ENCODE measurements at regions not wholly inside any gene's neighbourhood (a gene's known extent, or its start where the extent isn't known, plus 50 kb on each side); places are given as distances from the start of the nearest gene placed in this dataset.

GRCh38 chr4:106704253-106704870 is 331.8 kb downstream of the DKK2 start:
- FAIRE-seq (no peak), DNase-seq (no peak), ATAC-seq (no peak)
- intact Hi-C loops (cut with DNase I): no loop called here
- no peak overlapping the region for H3K4me3 ChIP-seq
- no peak overlapping the region for H3K27ac ChIP-seq
- 50 to 66% methylated on average over 6 of the region's 6 CpGs for WGBS, 2 donors
- H3K4me1 ChIP-seq: no peaks in the 10 kb centered on the region
- H3K36me3 ChIP-seq: no peaks in the 10 kb centered on the region
- TF ChIP-seq CTCF (IDR thresholded peaks at IDR 0.05): no peak
- H3K9me3 ChIP-seq: no peaks in the 10 kb centered on the region
- H3K27me3 ChIP-seq: no peaks in the 10 kb centered on the region

GRCh38 chr4:106700321-106700720 is 331.7 kb upstream of the GIMD1 start:
- intact Hi-C loops (cut with DNase I): no loop called here
- Histone ChIP-seq H3K27me3 (no peaks in the 10 kb centered on the region), H3K4me3 (no peak overlapping the region), H3K27ac (no peak overlapping the region), H3K4me1 (no peaks in the 10 kb centered on the region), H3K36me3 (no peaks in the 10 kb centered on the region), H3K9me3 (no peaks in the 10 kb centered on the region)
- no peak for TF ChIP-seq CTCF (IDR thresholded peaks at IDR 0.05)
- ATAC-seq (no peak), FAIRE-seq (no peak), DNase-seq (no peak)
- 67 to 75% methylated on average over 2 of the region's 2 CpGs for WGBS, 2 donors

- 40 to 41% methylated on average over 1 of the region's 1 CpG for WGBS, 2 donors
- no peak overlapping the region for H3K27ac ChIP-seq
- intact Hi-C loops (cut with DNase I): no loop called here
- no peaks in the 10 kb centered on the region for H3K27me3 ChIP-seq
- FAIRE-seq (no peak), DNase-seq (no peak), ATAC-seq (no peak)
- H3K9me3 ChIP-seq: no peaks in the 10 kb centered on the region
- H3K4me3 ChIP-seq: no peak overlapping the region
- no peaks in the 10 kb centered on the region for H3K36me3 ChIP-seq
- H3K4me1 ChIP-seq: no peaks in the 10 kb centered on the region
- TF ChIP-seq CTCF (IDR thresholded peaks at IDR 0.05): no peak
These were observed 330.1 kb upstream of the GIMD1 start for GRCh38 chr4:106698621-106699195.

GRCh38 chr4:106695501-106696262 is 327.1 kb upstream of the GIMD1 start:
- no peak overlapping the region for H3K27ac ChIP-seq
- H3K4me1 ChIP-seq: no peaks in the 10 kb centered on the region
- no peak for ATAC-seq
- H3K4me3 ChIP-seq: no peak overlapping the region
- 48 to 65% methylated on average over 4 of the region's 4 CpGs for WGBS, 2 donors
- H3K9me3 ChIP-seq: no peaks in the 10 kb centered on the region
- H3K36me3 ChIP-seq: no peaks in the 10 kb centered on the region
- FAIRE-seq: no peak
- no peak for DNase-seq
- TF ChIP-seq CTCF (IDR thresholded peaks at IDR 0.05): no peak
- intact Hi-C loops (cut with DNase I): no loop called here
- H3K27me3 ChIP-seq: no peaks in the 10 kb centered on the region

- Histone ChIP-seq H3K4me1 (no peaks in the 10 kb centered on the region), H3K27ac (no peak overlapping the region), H3K36me3 (no peaks in the 10 kb centered on the region), H3K4me3 (no peak overlapping the region), H3K27me3 (no peaks in the 10 kb centered on the region), H3K9me3 (no peaks in the 10 kb centered on the region)
- no peak for FAIRE-seq
- no peak for DNase-seq
- 53 to 56% methylated on average over 2 of the region's 2 CpGs for WGBS, 2 donors
- no peak for TF ChIP-seq CTCF (IDR thresholded peaks at IDR 0.05)
- ATAC-seq: no peak
- intact Hi-C loops (cut with DNase I): no loop called here
These were observed 325.7 kb upstream of the GIMD1 start for GRCh38 chr4:106694232-106694631.

Data from pancreas (tissue), 10 donors.